Mesodermal cell (in vitro differentiated cells): ENCODE measurements at regions not wholly inside any gene's neighbourhood (a gene's known extent, or its start where the extent isn't known, plus 50 kb on each side); places are given as distances from the start of the nearest gene placed in this dataset.

Source experiments
- H3K27ac ChIP-seq: 2 replicates; pipeline ENCODE4 v1.7.0; 2013; ENCODE audit warnings: mild to moderate bottlenecking, low read depth, low read length, moderate library complexity; ENCODE audit not compliant: severe bottlenecking
- H3K36me3 ChIP-seq: 2 replicates; pipeline ENCODE4 v1.7.1; 2013; ENCODE audit warnings: mild to moderate bottlenecking, low read length, moderate library complexity; ENCODE audit not compliant: control insufficient read depth, insufficient read depth
- H3K4me1 ChIP-seq: one replicate; pipeline ENCODE4 v1.7.1; 2013; ENCODE audit warnings: mild to moderate bottlenecking, low read length; ENCODE audit not compliant: insufficient read depth, control insufficient read depth, poor library complexity, severe bottlenecking
- H3K4me3 ChIP-seq: 2 replicates; pipeline ENCODE4 v1.7.0; 2013; ENCODE audit warnings: low read length, control low read depth, mild to moderate bottlenecking; ENCODE audit not compliant: insufficient read depth, poor library complexity, severe bottlenecking; ENCODE audit errors: extremely low read depth
- H3K9me3 ChIP-seq: 2 replicates; pipeline ENCODE4 v1.7.1; 2013; ENCODE audit warnings: mild to moderate bottlenecking, low read length, moderate library complexity; ENCODE audit not compliant: control insufficient read depth
- WGBS, 2 experiments: methylation state at CpG; one replicate each; pipeline ENCODE4 v1.1.5; 2013; ENCODE audit warnings: missing lambda C conversion rate in 2 of 2; ENCODE audit not compliant: insufficient coverage in 2 of 2; 5-methylcytosine and 5-hydroxymethylcytosine counted together

DNA sequence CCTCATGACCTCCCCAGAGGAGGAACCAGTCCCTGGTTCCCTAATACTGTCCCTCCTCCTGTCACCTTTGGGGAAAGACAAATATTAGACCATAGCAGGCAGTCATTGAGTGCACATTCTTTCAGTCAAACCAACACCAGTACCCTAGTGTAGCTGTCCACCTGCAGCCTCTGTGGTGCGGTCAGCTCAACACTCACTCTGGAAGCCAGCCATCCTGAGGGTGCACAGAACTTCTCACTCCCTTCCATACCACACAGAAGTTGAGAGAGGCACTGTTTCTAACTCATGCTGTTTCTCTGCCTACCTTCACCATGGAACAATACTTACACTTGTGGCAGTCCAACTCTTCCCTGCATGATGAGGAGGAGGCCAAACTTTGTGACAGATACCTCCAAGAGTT, 175.6 kb upstream of the FOXN2 start:
- Histone ChIP-seq H3K27ac (no peak overlapping the region), H3K9me3 (no peaks in the 10 kb centered on the region), H3K36me3 (no peaks in the 10 kb centered on the region), H3K4me1 (no peaks in the 10 kb centered on the region), H3K4me3 (no peak overlapping the region)
- 0% methylated on average over 1 of the region's 1 CpG for WGBS, 2 experiments

DNA sequence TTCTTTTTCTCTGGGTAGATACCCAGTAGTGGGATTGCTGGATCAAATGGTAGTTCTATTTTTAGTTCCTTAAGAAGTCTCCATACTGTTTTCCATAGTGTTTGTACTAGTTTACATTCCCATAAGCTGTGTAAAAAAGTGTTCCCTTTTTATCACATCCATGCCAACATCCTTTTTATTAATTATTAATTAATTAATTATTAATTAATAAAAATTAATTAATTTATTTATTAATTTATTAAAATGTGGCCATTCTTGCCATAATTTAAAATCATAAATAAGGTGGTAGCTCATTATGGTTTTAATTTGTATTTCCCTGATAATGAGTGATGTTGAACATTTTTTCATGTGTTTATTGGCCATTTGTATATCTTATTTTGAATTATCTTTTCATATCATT, 173.9 kb upstream of the FOXN2 start:
- no peak overlapping the region for H3K27ac ChIP-seq
- no peaks in the 10 kb centered on the region for H3K36me3 ChIP-seq
- no peaks in the 10 kb centered on the region for H3K9me3 ChIP-seq
- no peaks in the 10 kb centered on the region for H3K4me1 ChIP-seq
- H3K4me3 ChIP-seq = no peak overlapping the region

DNA sequence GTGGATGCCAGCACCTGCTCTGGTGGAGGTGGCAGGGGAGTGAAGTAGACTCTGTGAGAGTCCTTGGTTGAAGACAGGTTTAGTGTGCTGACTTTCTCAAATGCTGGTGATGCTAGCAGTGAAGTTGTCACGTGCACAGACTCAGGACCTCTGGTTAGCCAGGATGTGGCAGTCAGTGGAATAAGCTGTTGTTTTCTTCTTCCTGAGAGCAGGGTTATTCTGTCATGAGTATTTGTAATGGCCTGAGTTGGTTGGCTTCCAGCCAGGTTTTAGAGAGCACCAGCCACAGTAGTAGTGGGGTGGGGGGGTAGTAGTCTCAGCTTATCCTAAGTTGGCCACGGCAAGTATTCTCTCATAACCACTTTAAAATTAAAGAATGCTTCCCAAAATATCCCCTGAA, 169.7 kb upstream of the FOXN2 start:
- Histone ChIP-seq H3K4me3 (no peak overlapping the region), H3K9me3 (no peaks in the 10 kb centered on the region), H3K4me1 (no peaks in the 10 kb centered on the region), H3K36me3 (no peaks in the 10 kb centered on the region), H3K27ac (no peak overlapping the region)
- WGBS, 2 experiments = 90 to 100% methylated on average over 1 of the region's 2 CpGs

DNA sequence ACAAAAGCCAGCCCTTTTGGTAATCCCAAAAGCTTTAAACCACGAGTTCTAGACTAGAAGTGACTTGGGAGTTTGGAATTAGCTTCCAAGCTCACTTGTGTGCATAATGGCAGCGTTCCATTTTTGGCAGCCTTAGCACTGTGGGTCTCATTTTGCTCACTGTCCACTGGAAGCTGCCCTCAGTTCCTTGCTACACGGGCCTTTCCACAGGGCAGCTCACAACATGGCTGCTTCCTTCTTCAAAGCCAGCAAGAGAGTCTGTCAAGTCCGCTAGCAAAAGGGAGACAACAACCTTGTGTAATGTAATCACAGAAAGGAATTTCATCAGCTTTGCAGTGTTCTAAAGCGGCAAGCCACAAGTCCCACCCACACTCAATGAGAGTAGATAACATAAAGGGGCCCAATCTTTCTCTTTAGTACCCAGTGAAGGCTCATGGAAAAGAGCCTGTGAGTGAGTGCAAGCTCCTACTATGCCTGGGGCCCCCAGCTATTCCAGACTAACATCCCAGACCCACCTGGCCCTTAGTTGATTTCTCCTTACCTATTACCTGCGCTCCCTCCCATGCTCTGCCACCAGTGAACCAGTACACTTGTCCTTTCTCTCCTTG, 168.5 kb upstream of the FOXN2 start:
- Histone ChIP-seq H3K4me1 (no peaks in the 10 kb centered on the region), H3K27ac (peak overlapping the region; percentile 39), H3K9me3 (no peaks in the 10 kb centered on the region), H3K4me3 (no peak overlapping the region), H3K36me3 (no peaks in the 10 kb centered on the region)
- 81 to 100% methylated on average over 3 of the region's 6 CpGs for WGBS, 2 experiments

DNA sequence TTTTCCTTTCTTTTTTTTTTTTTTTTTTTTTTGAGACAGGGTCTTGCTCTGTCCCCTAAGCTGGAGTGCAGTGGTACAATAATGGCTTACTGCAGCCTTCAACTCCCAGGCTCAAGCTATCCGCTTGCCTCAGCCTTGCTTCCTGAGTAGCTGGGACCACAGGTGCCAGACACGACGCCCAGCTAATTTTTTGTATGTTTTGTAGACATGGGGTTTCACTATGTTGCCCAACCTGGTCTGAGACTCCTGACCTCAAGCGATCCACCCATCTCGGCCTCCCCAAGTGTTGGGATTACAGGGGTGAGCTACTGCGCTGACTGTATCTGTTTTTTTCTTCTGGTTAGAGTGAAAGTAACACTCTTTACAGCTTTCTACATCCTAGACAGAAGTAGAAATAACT, 167.9 kb upstream of the FOXN2 start:
- H3K4me1 ChIP-seq = no peaks in the 10 kb centered on the region
- no peak overlapping the region for H3K27ac ChIP-seq
- no peaks in the 10 kb centered on the region for H3K36me3 ChIP-seq
- WGBS, 2 experiments = 93 to 100% methylated on average over 3 of the region's 6 CpGs
- H3K4me3 ChIP-seq = no peak overlapping the region
- no peaks in the 10 kb centered on the region for H3K9me3 ChIP-seq

DNA sequence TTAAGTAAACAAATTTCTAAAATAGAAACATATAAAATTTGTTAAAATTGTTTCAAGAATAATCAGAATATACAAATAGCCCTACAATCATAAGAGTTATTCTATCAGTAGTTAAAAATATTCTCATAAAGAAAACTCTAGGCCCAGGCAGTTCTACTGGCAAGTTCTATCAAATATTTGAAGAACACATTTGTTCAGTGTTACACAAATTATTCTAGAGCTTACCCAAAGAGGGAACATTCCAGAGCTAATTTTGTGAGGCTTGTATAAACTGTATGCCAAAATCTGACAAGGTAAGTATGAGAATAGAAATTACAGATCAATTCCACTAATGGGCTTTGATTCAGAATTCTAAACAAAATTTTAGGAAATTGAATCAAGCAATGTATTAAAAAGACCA, 166.8 kb upstream of the FOXN2 start:
- Histone ChIP-seq H3K4me3 (no peak overlapping the region), H3K4me1 (no peaks in the 10 kb centered on the region), H3K9me3 (no peaks in the 10 kb centered on the region), H3K36me3 (no peaks in the 10 kb centered on the region), H3K27ac (no peak overlapping the region)

DNA sequence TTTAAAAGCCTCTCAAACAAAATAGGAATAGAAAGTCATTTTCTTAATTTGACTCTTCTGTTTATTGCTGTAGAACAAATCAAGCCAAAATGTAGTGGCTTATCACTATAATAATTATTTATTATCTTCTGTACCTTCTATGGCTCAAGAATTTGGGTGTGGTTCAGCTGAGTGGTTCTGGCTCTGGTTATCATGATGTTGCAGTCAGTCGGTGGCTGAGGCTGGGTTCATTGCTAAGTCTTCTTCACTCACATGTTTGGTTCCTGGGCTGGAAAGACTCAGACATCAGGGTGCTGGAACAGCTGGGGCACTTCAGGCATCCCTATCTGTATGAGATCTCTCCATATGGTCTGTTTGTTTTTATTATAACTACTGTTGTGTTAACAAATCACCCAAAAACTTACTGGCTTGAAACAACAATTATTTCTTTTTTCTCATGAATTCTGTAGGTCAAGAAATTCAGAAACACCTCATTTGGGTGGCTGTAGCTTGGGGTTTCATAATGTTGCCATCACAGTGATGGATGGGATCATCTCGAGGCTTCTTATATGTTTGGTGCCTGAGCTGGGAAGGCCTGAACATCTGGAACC, 165.5 kb upstream of the FOXN2 start:
- no peak overlapping the region for H3K4me3 ChIP-seq
- 95 to 100% methylated on average over 2 of the region's 2 CpGs for WGBS, 2 experiments
- no peak overlapping the region for H3K27ac ChIP-seq
- no peaks in the 10 kb centered on the region for H3K9me3 ChIP-seq
- no peaks in the 10 kb centered on the region for H3K36me3 ChIP-seq
- H3K4me1 ChIP-seq = no peaks in the 10 kb centered on the region

DNA sequence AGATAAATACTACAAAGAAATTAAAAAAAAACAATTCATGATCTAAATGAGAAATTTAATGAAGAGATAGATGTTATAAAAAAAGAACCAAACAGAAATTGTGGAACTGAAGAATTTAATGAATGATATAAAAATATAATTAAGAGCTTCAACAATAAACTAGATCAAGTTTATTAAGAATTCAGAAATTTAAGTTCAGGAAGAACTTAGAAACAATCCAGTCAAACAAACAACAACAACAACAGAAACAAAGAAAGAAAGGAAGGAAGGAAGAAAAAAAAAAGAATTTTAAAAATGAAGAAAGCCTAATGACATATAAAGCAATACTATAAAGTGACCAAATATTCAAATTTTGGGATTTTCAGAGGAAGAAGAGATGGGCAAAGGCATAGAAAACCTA, 157.3 kb upstream of the FOXN2 start:
- Histone ChIP-seq H3K27ac (no peak overlapping the region), H3K4me1 (no peaks in the 10 kb centered on the region), H3K9me3 (no peaks in the 10 kb centered on the region), H3K36me3 (no peaks in the 10 kb centered on the region), H3K4me3 (no peak overlapping the region)

DNA sequence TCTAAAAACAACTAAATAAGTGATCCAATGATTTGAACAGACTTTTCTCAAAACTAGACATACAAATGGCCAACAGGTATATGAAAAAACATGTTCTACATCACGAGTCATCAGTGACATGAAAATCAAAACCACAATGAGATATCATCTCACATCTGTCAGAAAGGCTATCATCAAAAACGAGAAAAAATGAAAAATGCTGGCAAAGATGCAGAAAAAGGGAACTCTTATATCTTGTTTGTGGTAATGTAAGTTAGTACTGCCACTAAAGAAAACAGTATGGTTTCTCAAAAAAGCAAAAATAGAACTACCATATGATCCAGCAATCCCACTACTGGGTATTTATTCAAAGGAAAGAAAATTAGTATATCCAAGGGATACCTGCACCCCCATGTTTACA, 152.9 kb upstream of the FOXN2 start:
- Histone ChIP-seq H3K36me3 (no peaks in the 10 kb centered on the region), H3K9me3 (no peaks in the 10 kb centered on the region), H3K27ac (no peak overlapping the region), H3K4me3 (no peak overlapping the region), H3K4me1 (no peaks in the 10 kb centered on the region)
- WGBS, 2 experiments = 80% methylated on average over 1 of the region's 2 CpGs; no CpG with 5 or more reads in 1 of the 2 experiments

DNA sequence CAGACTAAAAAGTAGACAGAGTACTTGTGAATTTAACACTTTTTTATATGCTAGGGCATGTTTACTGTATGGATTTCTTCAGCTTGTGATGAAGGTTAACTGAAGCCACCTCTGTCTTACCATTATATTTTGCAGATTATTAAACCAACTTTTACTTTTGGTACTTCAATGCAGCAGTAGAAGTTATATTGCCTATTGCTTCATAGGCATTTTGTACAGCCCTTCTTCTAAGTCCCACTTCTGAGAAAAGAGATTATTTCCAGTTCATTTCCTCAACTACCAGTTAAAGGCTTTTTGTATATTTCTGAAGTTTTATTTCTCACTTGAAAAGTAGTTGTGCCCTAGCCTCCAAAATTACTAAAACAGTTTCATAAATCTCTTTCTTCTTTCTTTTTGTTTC, 151.7 kb upstream of the FOXN2 start:
- Histone ChIP-seq H3K27ac (no peak overlapping the region), H3K4me3 (no peak overlapping the region), H3K9me3 (no peaks in the 10 kb centered on the region), H3K36me3 (no peaks in the 10 kb centered on the region), H3K4me1 (no peaks in the 10 kb centered on the region)

DNA sequence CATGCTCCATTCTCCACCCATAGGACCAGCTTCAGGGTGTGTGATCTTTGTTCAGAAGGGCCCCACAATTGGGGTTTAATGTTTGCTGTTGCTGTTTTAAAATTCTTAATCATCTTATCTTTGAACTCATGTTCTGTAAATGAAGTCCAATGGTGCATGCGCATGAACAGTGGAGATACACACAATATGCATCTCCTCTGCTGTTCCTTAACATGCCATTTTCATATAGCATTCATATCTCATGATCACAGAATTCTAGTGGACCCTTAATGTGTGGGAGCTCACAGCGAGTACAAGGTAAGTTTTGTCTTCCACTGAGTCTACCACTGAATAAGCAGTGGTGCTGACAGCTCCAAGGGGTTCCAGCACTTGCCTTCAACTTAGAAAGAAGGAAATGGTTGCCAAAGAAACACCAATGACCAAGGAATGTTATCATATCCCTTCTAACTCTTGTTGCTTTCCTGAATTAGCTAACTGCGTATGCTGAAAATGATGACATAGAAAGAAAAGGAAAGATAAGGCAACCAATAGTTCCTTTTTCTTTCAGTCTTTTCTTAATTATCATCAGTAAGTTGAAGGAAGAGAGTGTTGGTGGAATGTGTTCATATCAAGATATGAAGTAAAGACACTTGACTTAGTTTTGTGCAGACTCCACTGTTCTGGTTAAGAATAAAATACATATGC, 149.3 kb upstream of the FOXN2 start:
- no peaks in the 10 kb centered on the region for H3K4me1 ChIP-seq
- no peaks in the 10 kb centered on the region for H3K36me3 ChIP-seq
- no peaks in the 10 kb centered on the region for H3K9me3 ChIP-seq
- H3K27ac ChIP-seq = no peak overlapping the region
- H3K4me3 ChIP-seq = no peak overlapping the region
- 93 to 100% methylated on average over 1 to 2 of the region's 3 CpGs for WGBS, 2 experiments
